ENCODE measurements at regions not wholly inside any gene's neighbourhood (a gene's known extent, or its start where the extent isn't known, plus 50 kb on each side); places are given as distances from the start of the nearest gene placed in this dataset.
"Not testable (repeated sequence)": the region's sequence is repeated elsewhere in the genome, so short reads cannot be mapped to it uniquely, and the experiment has no call there.

DNA sequence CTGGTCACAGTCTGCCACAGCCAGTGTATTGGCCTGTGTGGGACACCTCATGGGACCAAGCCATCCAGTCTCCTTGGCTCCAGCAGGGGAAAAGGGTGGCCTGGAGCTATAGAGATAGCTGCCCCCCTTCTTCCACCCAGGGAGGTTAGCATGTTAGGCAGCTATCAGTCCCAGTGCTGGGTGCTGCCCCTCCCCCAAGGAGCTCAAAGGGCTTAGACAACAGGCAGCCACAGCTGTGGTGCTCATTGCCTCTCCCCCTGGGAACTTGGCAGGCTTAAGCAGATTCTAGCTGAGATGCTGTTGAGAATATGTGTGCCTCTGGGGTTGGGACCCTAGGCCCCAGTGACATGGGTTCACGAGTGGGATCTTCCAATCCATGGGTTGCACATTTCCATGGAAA, 226.0 kb upstream of the PTGER4 start:
- no peak for DNase-seq (ENCODE audit: low read depth)

DNA sequence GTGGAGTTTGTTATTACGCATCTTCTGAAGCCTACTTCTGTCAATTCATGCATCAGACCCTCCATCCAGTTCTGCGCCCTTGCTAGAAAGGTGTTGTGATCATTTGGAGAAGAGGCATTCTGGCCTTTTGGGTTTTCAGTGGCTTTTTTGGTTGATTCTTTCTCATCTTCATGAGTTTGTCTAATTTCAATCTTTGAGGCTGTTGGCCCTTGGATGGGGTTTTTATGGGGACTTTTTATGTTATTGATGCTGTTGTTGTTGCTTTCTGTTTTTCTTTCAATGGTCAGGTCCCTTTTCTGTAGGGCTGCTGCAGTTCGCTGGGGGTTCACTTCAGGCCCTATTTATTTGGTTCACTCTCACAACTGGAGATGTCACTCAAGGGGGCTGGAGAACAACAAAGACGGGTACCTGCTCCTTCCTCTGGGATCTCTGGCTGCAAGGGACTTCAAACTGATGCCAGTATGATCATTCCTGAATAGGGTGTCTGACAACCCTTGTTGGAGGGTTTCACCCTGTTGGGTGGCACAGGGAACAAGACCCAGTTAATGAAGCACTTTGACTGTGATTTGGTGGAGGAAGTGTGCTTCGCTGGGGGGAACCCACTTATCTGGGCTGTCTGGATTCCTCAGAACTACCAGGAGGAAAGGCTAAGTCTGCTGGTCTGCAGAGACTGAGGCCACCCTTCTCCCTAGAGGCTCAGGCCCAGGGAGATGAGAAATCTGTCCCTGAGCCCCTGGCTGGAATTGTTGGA, 226.7 kb upstream of the PTGER4 start:
- DNase-seq (ENCODE audit: low read depth), result no peak

GRCh38 chr5:40447438-40447837, 232.3 kb upstream of the PTGER4 start:
- no peak for DNase-seq (ENCODE audit: low read depth)

- peak; percentile 50 for DNase-seq (ENCODE audit: low read depth)
These were observed 232.8 kb upstream of the PTGER4 start for GRCh38 chr5:40446910-40447309.

DNA sequence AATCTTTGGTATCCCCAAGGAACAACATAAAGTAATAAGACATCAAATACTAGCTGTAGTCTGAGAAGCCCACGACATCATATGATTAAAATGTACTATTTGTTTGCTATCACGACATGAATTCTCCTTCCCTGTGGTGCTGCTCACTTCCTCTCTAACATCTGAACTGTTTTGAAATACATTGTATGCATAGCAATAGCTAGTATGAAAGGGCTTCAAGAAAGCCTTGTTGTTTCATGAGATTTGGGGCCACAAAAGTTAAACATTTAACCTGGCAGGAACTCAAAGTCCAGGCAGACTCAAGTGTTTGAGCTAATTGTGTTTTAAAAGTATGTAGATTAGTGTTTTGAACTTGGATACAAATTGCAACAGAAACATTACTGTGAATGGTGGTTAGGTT, 237.4 kb upstream of the PTGER4 start:
- no peak for DNase-seq (ENCODE audit: low read depth)

GRCh38 chr5:40441733-40442132, 238.0 kb upstream of the PTGER4 start:
- DNase-seq (ENCODE audit: low read depth), result no peak

- DNase-seq (ENCODE audit: low read depth), result no peak
These were observed 239.0 kb upstream of the PTGER4 start for GRCh38 chr5:40440746-40441145.

DNA sequence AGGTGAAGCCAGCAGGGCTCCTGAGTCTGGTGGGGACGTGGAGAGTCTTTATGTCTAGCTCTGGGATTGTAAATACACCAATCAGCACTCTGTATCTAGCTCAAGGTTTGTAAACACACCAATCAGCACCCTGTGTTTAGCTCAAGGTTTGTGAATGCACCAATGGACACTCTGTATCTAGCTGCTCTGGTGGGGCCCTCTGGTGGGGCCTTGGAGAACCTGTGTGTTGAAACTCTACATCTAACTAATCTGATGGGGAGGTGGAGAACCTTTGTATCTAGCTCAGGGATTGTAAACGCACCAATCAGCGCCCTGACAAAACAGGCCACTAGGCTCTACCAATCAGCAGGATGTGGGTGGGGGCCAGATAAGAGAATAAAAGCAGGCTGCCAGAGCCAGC, 240.6 kb upstream of the PTGER4 start:
- DNase-seq (ENCODE audit: low read depth), result not testable (repeated sequence)

DNA sequence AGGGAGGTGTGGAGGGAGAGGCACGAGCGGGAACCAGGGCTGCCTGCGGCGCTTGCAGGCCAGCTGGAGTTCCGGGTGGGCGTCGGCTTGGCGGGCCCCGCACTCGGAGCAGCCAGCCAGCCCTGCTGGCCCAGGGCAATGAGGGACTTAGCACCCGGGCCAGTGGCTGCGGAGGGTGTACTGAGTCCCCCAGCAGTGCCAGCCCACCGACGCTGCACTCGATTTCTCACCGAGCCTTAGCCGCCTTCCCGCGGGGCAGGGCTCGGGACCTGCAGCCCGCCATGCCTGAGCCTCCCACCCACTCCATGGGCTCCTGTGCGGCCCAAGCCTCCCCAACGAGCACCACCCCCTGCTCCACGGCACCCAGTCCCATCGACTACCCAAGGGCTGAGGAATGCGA, 241.1 kb upstream of the PTGER4 start:
- DNase-seq (ENCODE audit: low read depth), result not testable (repeated sequence)

- DNase-seq (ENCODE audit: low read depth), result peak; percentile 71
These were observed 242.3 kb upstream of the PTGER4 start for GRCh38 chr5:40437452-40437861.

GRCh38 chr5:40436535-40437237, 243.0 kb upstream of the PTGER4 start:
- no peak for DNase-seq (ENCODE audit: low read depth)

DNA sequence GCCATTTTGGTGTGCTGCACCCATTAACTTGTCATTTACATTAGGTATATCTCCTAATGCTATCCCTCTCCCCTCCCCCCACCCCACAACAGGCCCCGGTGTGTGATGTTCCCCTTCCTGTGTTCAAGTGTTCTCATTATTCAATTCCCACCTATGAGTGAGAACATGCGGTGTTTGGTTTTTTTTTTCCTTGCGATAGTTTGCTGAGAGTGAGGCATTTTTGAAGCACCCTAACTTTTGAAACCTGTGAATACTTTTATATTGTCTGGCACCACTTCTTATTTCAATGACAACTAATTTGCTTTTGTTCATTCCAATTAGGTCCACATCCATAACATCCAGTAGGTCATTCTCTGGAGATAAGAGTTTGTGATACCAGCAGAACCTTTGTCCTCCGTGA, 244.0 kb upstream of the PTGER4 start:
- DNase-seq (ENCODE audit: low read depth), result not testable (repeated sequence)

- no peak for DNase-seq (ENCODE audit: low read depth)
These were observed 246.9 kb upstream of the PTGER4 start for GRCh38 chr5:40432836-40433235.

- DNase-seq (ENCODE audit: low read depth), result no peak
These were observed 248.0 kb upstream of the PTGER4 start for GRCh38 chr5:40431734-40432133.

- DNase-seq (ENCODE audit: low read depth), result no peak
These were observed 249.5 kb upstream of the PTGER4 start for GRCh38 chr5:40430101-40430710.

DNA sequence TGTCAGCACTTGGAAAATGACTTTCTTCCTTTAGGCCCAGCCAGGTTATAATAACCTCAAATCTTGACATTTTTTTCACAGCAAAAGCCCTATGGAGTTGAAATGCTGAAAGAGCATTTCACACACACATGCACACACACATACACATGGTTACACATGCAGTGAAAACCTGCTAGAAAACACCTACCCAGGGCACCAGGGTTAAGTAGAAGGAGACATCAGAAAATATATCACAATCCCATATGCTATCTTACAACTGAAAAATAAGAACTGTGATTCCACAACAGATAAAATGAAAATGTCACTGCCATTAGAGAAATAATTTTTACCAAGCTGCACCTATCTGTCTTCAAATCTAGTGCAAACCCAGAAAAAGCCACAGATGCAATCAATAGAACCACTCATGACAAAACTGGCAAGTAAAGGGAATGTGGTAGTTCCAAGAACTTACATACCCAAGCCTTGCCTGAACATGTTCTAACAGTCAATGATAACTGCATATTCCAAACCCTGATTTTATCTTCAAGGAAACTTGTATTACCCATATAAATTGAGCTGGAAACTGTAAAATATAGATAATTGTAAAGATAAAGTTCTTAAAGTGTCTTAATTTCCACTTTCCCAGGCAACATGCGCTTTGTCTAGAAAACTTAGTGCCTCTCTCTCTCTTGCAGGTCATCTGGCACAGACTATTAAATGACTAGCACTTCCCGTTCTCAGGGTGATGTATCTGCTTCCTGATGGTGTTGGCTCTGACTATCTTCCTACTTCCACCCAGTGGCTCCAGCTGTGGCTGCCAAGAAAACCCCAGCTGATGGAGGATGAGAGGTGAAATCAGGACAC, 250.2 kb upstream of the PTGER4 start:
- DNase-seq (ENCODE audit: low read depth), result no peak

DNA sequence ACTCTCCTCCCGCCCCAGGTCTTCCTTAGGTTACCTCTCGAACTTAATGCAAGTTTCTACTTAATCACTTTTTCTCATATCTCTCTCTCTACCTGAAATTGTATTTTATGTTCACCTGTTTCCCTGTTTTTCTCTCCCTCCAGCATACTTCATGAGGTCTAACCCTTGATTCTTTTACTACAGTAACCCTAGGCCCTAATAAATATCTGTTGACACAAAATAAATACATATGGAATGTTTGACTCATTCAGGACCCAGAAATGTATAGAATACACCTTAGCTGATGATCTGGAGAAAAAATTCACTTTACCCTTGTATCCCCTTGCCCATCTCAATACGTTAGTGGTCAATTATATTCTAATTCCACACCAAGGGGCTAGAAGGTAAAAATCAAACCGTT, 250.9 kb upstream of the PTGER4 start:
- no peak for DNase-seq (ENCODE audit: low read depth)

DNA sequence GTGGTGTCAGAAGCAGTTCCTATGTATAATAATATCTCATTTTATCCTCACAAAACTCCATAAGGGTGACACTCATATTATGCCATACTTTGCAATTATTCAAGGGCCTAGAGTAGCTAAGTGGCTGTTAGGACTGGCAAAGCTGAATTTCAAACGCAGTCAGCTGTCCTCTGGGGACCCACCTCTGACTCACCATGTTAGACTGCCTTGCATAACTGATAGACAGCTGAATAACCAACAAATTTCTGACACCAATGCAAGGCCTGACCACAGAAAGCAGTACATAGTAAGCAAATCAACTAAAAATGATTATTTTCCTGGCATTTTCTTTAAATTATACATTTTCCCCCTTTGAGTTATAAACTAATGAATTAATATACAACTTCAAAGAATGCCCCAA, 251.6 kb upstream of the PTGER4 start:
- peak; percentile 60 for DNase-seq (ENCODE audit: low read depth)

DNA sequence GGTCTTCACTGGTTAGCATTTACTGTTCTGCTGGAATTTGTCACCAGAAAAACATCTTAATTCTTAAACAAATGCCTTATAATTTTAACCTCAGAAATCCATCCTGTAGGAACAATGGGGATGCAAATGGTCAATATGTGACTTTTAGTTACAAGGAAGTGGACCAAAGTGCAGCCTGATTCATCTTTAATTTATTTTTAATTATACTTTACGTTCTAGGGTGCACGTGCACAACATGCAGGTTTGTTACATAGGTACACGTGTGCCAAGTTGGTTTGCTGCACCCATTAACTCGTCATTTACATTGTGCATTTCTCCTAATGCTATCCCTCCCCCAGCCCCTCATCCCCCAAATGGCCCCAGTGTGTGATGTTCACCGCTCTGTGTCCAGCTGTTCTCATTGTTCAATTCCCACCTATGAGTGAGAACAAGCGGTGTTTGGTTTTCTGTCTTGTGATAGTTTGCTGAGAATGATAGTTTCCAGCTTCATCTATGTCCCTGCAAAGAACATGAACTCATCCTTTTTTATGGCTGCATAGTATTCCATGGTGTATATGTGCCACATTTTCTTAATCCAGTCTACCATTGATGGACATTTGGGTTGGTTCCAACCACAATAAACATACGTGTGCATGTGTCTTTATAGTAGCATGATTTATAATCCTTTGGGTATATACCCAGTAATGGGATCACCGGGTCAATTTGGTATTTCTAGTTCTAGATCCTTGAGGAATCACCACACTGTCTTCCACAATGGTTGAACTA, 262.5 kb upstream of the PTGER4 start:
- DNase-seq (ENCODE audit: low read depth), result not testable (repeated sequence)

- no peak for DNase-seq (ENCODE audit: low read depth)
These were observed 263.1 kb upstream of the PTGER4 start for GRCh38 chr5:40416588-40416987.

GRCh38 chr5:40416098-40416497, 263.6 kb upstream of the PTGER4 start:
- no peak for DNase-seq (ENCODE audit: low read depth)

DNA sequence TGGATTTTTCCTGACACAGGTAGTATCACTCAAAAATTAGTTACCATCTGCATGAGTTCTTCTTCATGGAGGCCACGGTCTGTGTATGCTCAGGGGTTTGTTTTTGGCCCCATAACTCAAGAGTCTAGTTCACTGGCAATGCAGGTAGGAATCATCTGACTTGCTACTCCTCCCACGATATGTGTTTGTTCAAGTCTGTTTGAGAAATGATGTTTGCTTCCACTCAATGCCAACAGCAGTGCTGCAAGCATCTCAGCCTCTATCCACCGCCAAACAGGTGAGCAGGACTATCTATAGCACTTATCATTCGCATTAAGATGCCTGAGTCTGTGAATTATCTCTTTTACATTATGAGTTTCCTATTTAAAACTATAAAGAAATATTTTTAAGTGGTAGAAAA, 264.8 kb upstream of the PTGER4 start:
- no peak for DNase-seq (ENCODE audit: low read depth)
